ENCODE measurements at regions not wholly inside any gene's neighbourhood (a gene's known extent, or its start where the extent isn't known, plus 50 kb on each side); places are given as distances from the start of the nearest gene placed in this dataset.

- TF ChIP-seq, protein P1, sequence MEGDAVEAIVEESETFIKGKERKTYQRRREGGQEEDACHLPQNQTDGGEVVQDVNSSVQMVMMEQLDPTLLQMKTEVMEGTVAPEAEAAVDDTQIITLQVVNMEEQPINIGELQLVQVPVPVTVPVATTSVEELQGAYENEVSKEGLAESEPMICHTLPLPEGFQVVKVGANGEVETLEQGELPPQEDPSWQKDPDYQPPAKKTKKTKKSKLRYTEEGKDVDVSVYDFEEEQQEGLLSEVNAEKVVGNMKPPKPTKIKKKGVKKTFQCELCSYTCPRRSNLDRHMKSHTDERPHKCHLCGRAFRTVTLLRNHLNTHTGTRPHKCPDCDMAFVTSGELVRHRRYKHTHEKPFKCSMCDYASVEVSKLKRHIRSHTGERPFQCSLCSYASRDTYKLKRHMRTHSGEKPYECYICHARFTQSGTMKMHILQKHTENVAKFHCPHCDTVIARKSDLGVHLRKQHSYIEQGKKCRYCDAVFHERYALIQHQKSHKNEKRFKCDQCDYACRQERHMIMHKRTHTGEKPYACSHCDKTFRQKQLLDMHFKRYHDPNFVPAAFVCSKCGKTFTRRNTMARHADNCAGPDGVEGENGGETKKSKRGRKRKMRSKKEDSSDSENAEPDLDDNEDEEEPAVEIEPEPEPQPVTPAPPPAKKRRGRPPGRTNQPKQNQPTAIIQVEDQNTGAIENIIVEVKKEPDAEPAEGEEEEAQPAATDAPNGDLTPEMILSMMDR (IDR thresholded peaks at IDR 0.05): no peak
- TF ChIP-seq ZFX (IDR thresholded peaks at IDR 0.05; ENCODE audit: borderline replicate concordance): no peak
Measured at GRCh38 chrX:124232523-124233201, 99.8 kb upstream of the TEX13D start.

All from 22Rv1 (cell line).